Calu3 (cell line): ENCODE measurements at regions not wholly inside any gene's neighbourhood (a gene's known extent, or its start where the extent isn't known, plus 50 kb on each side); places are given as distances from the start of the nearest gene placed in this dataset.
A peak's percentile ranks its signal among the peaks of the same experiment; 100 is the strongest.

ENCODE experiments used
- BruUV-seq: library from RNA; stranded (reverse); fragments of 400-500 nt; replicated peaks from 2 replicates; lab custom pipeline; 2021; lab: Mats Ljungman, UMichigan
- CTCF ChIA-PET: fragments of 300-600 bp; sonication (Branson Sonifier 250); formaldehyde crosslinking; loops from one replicate; lab custom pipeline; 2022; ENCODE audit warnings: antibody characterized with exemption; lab: Charles Lee
- DNase-seq: peaks from one replicate; pipeline ENCODE4 v3.0.0; 2022
- H3K27ac Mint-ChIP-seq: one replicate; pipeline ENCODE4 v1.8.0; 2022; ENCODE audit warnings: mixed read lengths; ENCODE audit not compliant: unreplicated experiment
- H3K27me3 Mint-ChIP-seq: one replicate; pipeline ENCODE4 v1.8.0; 2022; ENCODE audit warnings: mixed read lengths; ENCODE audit not compliant: unreplicated experiment
- H3K36me3 Mint-ChIP-seq: one replicate; pipeline ENCODE4 v1.8.0; 2022; ENCODE audit warnings: mild to moderate bottlenecking, moderate library complexity, mixed read lengths; ENCODE audit not compliant: insufficient read depth, unreplicated experiment
- H3K4me1 Mint-ChIP-seq: one replicate; pipeline ENCODE4 v1.8.0; 2022; ENCODE audit warnings: mild to moderate bottlenecking, low read depth, mixed read lengths; ENCODE audit not compliant: unreplicated experiment
- H3K4me3 Mint-ChIP-seq: one replicate; pipeline ENCODE4 v1.8.0; 2022; ENCODE audit warnings: mild to moderate bottlenecking, low read depth, moderate library complexity, mixed read lengths; ENCODE audit not compliant: unreplicated experiment
- H3K9me3 Mint-ChIP-seq: one replicate; pipeline ENCODE4 v1.8.0; 2022; ENCODE audit warnings: low read depth, mixed read lengths; ENCODE audit not compliant: unreplicated experiment
- CTCF ChIP-seq: fragments of 200-600 bp; IDR thresholded peaks from one replicate; pipeline ENCODE4 v1.8.0; 2022; ENCODE audit warnings: antibody characterized with exemption; ENCODE audit not compliant: unreplicated experiment
- intact Hi-C: fragments of 100-400 bp; cut with micrococcal nuclease; formaldehyde crosslinking; loops from one replicate; pipeline ENCODE4 v1.10.0; 2022; ENCODE audit not compliant: unreplicated experiment

GRCh38 chr4:124433500-124433899 is 279.0 kb downstream of the ANKRD50 start:
- no peak for TF ChIP-seq CTCF
- Mint-ChIP-seq H3K36me3 (peaks cover 7% of the 10 kb centered on the region), H3K9me3 (no peaks in the 10 kb centered on the region), H3K4me3 (peak overlapping the region; percentile 26), H3K27ac (peak overlapping the region; percentile 97), H3K4me1 (peaks cover 45% of the 10 kb centered on the region), H3K27me3 (no peaks in the 10 kb centered on the region)
- CTCF ChIA-PET, result interaction anchor here (0.6 kb wide), 1 partner anchor 143 kb away, joined by 3 read pairs; no protein-coding TSS in a partner anchor
- no TSS peak for BruUV-seq
- intact Hi-C loops, result loop anchor here (5.0 to 10.0 kb wide), 4 partner anchors 101 to 511 kb away; no protein-coding TSS in a partner anchor
- DNase-seq, result no peak

GRCh38 chr4:124435274-124435950 is 277.1 kb downstream of the ANKRD50 start:
- Mint-ChIP-seq H3K36me3 (peaks cover 7% of the 10 kb centered on the region), H3K9me3 (no peaks in the 10 kb centered on the region), H3K4me3 (no peak overlapping the region), H3K27ac (peak overlapping the region; percentile 42), H3K27me3 (no peaks in the 10 kb centered on the region), H3K4me1 (peaks cover 34% of the 10 kb centered on the region)
- intact Hi-C loops, result loop anchor here (10.0 kb wide), 1 partner anchor 509 kb away; no protein-coding TSS in a partner anchor
- TF ChIP-seq CTCF, result no peak
- no TSS peak for BruUV-seq
- CTCF ChIA-PET, result no interaction called here
- no peak for DNase-seq

- Mint-ChIP-seq H3K9me3 (no peaks in the 10 kb centered on the region), H3K27ac (no peak overlapping the region), H3K4me1 (peaks cover 22% of the 10 kb centered on the region), H3K4me3 (no peak overlapping the region), H3K36me3 (peaks cover under 1% of the 10 kb centered on the region), H3K27me3 (no peaks in the 10 kb centered on the region)
- intact Hi-C loops, result loop anchor here (10.0 kb wide), 1 partner anchor 507 kb away; no protein-coding TSS in a partner anchor
- DNase-seq, result no peak
- no TSS peak for BruUV-seq
- no peak for TF ChIP-seq CTCF
- CTCF ChIA-PET, result no interaction called here
Measured at GRCh38 chr4:124437853-124438495, 274.6 kb downstream of the ANKRD50 start.

GRCh38 chr4:124445071-124445470 is 267.5 kb downstream of the ANKRD50 start:
- DNase-seq, result no peak
- H3K27me3 Mint-ChIP-seq, result no peaks in the 10 kb centered on the region
- no peak overlapping the region for H3K4me3 Mint-ChIP-seq
- no peak for TF ChIP-seq CTCF
- intact Hi-C loops, result no loop called here
- BruUV-seq, result no TSS peak
- H3K27ac Mint-ChIP-seq, result no peak overlapping the region
- H3K9me3 Mint-ChIP-seq, result peaks cover 7% of the 10 kb centered on the region
- CTCF ChIA-PET, result no interaction called here
- no peaks in the 10 kb centered on the region for H3K36me3 Mint-ChIP-seq
- no peaks in the 10 kb centered on the region for H3K4me1 Mint-ChIP-seq
